Gastroesophageal sphincter (tissue), 3 donors: ENCODE measurements at regions not wholly inside any gene's neighbourhood (a gene's known extent, or its start where the extent isn't known, plus 50 kb on each side); places are given as distances from the start of the nearest gene placed in this dataset.
"Not testable (repeated sequence)": the region's sequence is repeated elsewhere in the genome, so short reads cannot be mapped to it uniquely, and the experiment has no call there.

ENCODE experiments used
- EP300 ChIP-seq: sonication (generic); formaldehyde crosslinking; IDR thresholded peaks from one replicate; pipeline ENCODE4 v1.6.1; 2017; ENCODE audit warnings: antibody characterized with exemption, mild to moderate bottlenecking
- POLR2AphosphoS5 ChIP-seq: sonication (generic); formaldehyde crosslinking; IDR thresholded peaks from one replicate; pipeline ENCODE4 v1.6.1; 2017; ENCODE audit warnings: antibody characterized with exemption
- TF ChIP-seq, protein P1 (sequence below), 4 experiments: fragments of 200-600 bp in 2 of 4; fragments of 450-650 bp in 2 of 4; sonication (generic) in 1 of 4; IDR thresholded peaks; one replicate each; pipeline ENCODE4 v1.5.1; 2017 to 2019; ENCODE audit warnings: antibody characterized with exemption in 4 of 4, mild to moderate bottlenecking in 2 of 4, moderate library complexity in 2 of 4

DNA sequence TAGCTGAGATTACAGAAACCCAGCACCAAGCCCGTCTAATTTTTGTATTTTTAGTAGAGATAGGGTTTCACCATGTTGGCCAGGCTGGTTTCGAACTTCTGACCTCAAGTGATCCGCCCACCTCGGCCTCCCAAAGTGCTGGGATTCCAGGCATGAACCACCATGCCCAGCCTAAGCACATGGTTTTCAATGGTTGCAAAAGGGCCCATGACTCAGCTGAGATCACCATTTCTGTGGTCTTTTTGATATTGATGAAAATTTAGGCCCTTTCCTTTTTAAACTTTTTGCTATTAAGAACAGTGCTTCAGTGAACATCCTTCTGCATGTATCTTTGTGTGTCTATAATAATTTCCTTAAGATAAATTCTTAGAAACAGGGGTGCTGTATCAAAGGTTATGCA lies 74.2 kb upstream of the CTBP2 start:
- TF ChIP-seq, protein P1, sequence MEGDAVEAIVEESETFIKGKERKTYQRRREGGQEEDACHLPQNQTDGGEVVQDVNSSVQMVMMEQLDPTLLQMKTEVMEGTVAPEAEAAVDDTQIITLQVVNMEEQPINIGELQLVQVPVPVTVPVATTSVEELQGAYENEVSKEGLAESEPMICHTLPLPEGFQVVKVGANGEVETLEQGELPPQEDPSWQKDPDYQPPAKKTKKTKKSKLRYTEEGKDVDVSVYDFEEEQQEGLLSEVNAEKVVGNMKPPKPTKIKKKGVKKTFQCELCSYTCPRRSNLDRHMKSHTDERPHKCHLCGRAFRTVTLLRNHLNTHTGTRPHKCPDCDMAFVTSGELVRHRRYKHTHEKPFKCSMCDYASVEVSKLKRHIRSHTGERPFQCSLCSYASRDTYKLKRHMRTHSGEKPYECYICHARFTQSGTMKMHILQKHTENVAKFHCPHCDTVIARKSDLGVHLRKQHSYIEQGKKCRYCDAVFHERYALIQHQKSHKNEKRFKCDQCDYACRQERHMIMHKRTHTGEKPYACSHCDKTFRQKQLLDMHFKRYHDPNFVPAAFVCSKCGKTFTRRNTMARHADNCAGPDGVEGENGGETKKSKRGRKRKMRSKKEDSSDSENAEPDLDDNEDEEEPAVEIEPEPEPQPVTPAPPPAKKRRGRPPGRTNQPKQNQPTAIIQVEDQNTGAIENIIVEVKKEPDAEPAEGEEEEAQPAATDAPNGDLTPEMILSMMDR (IDR thresholded peaks at IDR 0.05): not testable (repeated sequence)
- TF ChIP-seq POLR2AphosphoS5, EP300: not testable (repeated sequence)
